ENCODE measurements at regions not wholly inside any gene's neighbourhood (a gene's known extent, or its start where the extent isn't known, plus 50 kb on each side); places are given as distances from the start of the nearest gene placed in this dataset.

- TSS peak; percentile 76 for BruUV-seq (replicated peaks)
- FAIRE-seq, result peak; percentile 74
- Histone ChIP-seq H3K4me1 (replicated peaks in 1 of 2; ENCODE audit: control insufficient read depth in 2 of 2, insufficient read depth in 2 of 2, low read length in 2 of 2) (peaks cover 9 to 12% of the 10 kb centered on the region in 2 experiments; a peak in 4 of 5 replicates), H3K4me3 (no peak overlapping the region), H3K4me2 (ENCODE audit: insufficient read depth, low read length) (peak overlapping the region; percentile 40), H3K27ac (ENCODE audit: extremely low read depth, low read depth, low read length) (peak overlapping the region; percentile 79), H3K27me3 (ENCODE audit: control insufficient read depth in 2 of 2, insufficient read depth in 2 of 2, low read length in 2 of 2) (no peaks in the 10 kb centered on the region), H3K36me3 (ENCODE audit: control insufficient read depth, insufficient read depth, low read length) (no peaks in the 10 kb centered on the region), H4K20me1 (replicated peaks; ENCODE audit: control insufficient read depth, insufficient read depth, low read length) (no peaks in the 10 kb centered on the region), H3K9me1 (ENCODE audit: control insufficient read depth, insufficient read depth, low read length) (no peaks in the 10 kb centered on the region), H3K9me3 (replicated peaks; ENCODE audit: control insufficient read depth, insufficient read depth, low read depth, low read length) (no peaks in the 10 kb centered on the region; the same call in 1 of the 2 replicates), H3K79me2 (ENCODE audit: control insufficient read depth, insufficient read depth, low read length) (no peaks in the 10 kb centered on the region), H3K9ac (ENCODE audit: insufficient read depth in 1 of 2, low read depth in 2 of 2, low read length in 2 of 2) (peak overlapping the region in 1 of 2 experiments; percentile 61; a peak in 2 of 4 replicates), H2AFZ (ENCODE audit: low read depth, low read length) (peak overlapping the region; percentile 80)
- in situ Hi-C loops (cut with MboI), result no loop called here
- DNase-seq (ENCODE audit: extremely low read depth in 1 of 4, low spot score in 3 of 4), result peak; percentile 60 to 82 (median 62)
- ATAC-seq, result peak; percentile 94
- CTCF ChIA-PET (ENCODE audit: low intra/inter-chr PET ratio), result interaction anchor here (0.8 to 1.1 kb wide), 2 partner anchors 105 to 263 kb away, joined by 3 to 5 read pairs; no protein-coding TSS in a partner anchor
- POLR2A ChIA-PET, result interaction anchor here (0.6 to 1.1 kb wide), 6 partner anchors 12 to 1286 kb away, joined by 3 to 7 read pairs (median 3); no protein-coding TSS in a partner anchor
- WGBS (ENCODE audit: insufficient coverage, low coverage, missing lambda C conversion rate), result 4% methylated on average over 15 of the region's 15 CpGs
- intact Hi-C loops (cut with micrococcal nuclease), result loop anchor here (1.0 to 10.0 kb wide), 6 partner anchors 39 to 266 kb away; no protein-coding TSS in a partner anchor
- TF ChIP-seq SAFB (IDR thresholded peaks at IDR 0.05; ENCODE audit: borderline replicate concordance, low read depth, low read length) (no peak), HMBOX1 (IDR thresholded peaks at IDR 0.05) (peak; percentile 96), BCL6 (CRISPR knock-in tag; IDR thresholded peaks at IDR 0.05) (no peak), PRMT5 (CRISPR knock-in tag; IDR thresholded peaks at IDR 0.05) (no peak), ZNF696 (CRISPR knock-in tag; conservative IDR thresholded peaks at IDR 0.05) (0 out of 2 replicates have a peak, but pooled peaks have one; percentile 14), ATF4 (CRISPR knock-in tag; IDR thresholded peaks at IDR 0.05) (no peak), SMARCE1 (IDR thresholded peaks at IDR 0.05) (peak; percentile 97), ARID1B (IDR thresholded peaks at IDR 0.05) (peak; percentile 92), KLF13 (tag; IDR thresholded peaks at IDR 0.05; ENCODE audit: borderline replicate concordance, low read depth) (0 out of 2 replicates have a peak, but pooled peaks have one; percentile 50), FOXK1 (CRISPR knock-in tag; IDR thresholded peaks at IDR 0.05; ENCODE audit: borderline replicate concordance) (no peak), ETS1 (conservative IDR thresholded peaks at IDR 0.05; ENCODE audit: control insufficient read depth, low read depth, low read length) (no peak), EHMT2 (IDR thresholded peaks at IDR 0.05) (peak; percentile 57; the same call in 1 of the 2 replicates), BRD9 (IDR thresholded peaks at IDR 0.05; ENCODE audit: low read depth, partially characterized antibody) (peak; percentile 76), SP2 (IDR thresholded peaks at IDR 0.05; ENCODE audit: extremely low read depth, low read depth, low read length, poor library complexity, severe bottlenecking) (no peak), MECOM (CRISPR knock-in tag; IDR thresholded peaks at IDR 0.05) (peak; percentile 30; the same call in 1 of the 2 replicates), NFATC3 (IDR thresholded peaks at IDR 0.05) (0 out of 2 replicates have a peak, but pooled peaks have one; percentile 50), ZNF239 (CRISPR knock-in tag; IDR thresholded peaks at IDR 0.05) (no peak), CREB3L1 (IDR thresholded peaks at IDR 0.05; ENCODE audit: borderline replicate concordance, low read depth) (peak; percentile 81; the same call in 1 of the 2 replicates)
These were observed 177.5 kb downstream of the MTCL1 start for GRCh38 chr18:8882632-8883408.

Measured in K562 (cell line).